ENCODE measurements at regions not wholly inside any gene's neighbourhood (a gene's known extent, or its start where the extent isn't known, plus 50 kb on each side); places are given as distances from the start of the nearest gene placed in this dataset.
"Not testable (repeated sequence)": the region's sequence is repeated elsewhere in the genome, so short reads cannot be mapped to it uniquely, and the experiment has no call there.

DNA sequence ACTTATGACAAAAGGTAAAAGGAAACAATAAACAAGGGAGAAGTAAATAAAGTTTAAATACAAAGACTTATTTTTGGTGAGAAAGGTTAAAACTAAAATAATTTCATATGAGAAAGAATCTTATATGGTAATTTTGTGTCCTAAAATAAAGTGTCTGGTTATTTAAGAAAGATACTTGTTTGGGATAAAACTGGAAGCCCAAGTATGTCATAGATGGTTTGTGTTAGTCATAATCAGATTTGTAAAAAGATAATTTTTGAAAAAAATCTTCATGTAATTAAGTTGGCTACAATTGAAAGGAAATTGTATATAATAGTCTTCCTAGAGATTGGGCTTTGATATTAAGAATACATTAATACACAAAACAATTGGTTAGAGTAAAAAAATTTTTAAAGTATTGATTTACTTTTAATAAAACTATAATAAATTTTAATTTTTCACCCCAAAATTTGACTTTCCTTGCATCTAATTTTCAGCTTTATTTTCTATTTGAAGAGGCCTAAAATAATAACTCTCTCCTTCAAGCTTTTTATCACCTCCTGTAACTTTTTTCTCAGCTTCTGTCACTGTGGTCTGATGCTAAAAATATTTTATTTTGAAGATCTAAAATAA is 315.6 kb downstream of the SLITRK5 start:
- DNase-seq, result no peak

GRCh38 chr13:87998081-87998480 is 326.9 kb downstream of the SLITRK5 start:
- DNase-seq, result no peak

GRCh38 chr13:87999240-87999700 is 328.1 kb downstream of the SLITRK5 start:
- DNase-seq, result no peak

DNA sequence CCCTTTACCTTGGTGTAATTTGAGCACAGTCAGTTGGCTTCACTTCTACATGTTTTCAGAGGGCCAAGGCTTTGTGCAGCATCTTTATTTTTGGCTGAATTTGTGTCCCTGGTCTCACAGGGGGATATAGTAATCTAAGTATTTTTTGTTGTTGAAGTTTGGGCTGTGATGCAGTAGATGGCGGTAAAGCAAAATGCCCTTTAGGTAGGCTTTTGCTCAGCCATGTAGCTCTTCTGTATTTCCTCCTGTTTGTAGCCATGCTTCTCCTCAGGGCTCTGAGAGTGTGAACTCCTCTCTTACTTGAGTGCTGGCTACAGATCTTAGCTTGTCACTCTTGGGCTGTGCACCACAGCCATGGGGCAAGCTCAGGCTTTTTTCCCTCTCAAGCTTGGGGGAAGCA is 328.6 kb downstream of the SLITRK5 start:
- DNase-seq, result no peak

- DNase-seq, result no peak
Observed at GRCh38 chr13:88000239-88000638, 329.1 kb downstream of the SLITRK5 start.

DNA sequence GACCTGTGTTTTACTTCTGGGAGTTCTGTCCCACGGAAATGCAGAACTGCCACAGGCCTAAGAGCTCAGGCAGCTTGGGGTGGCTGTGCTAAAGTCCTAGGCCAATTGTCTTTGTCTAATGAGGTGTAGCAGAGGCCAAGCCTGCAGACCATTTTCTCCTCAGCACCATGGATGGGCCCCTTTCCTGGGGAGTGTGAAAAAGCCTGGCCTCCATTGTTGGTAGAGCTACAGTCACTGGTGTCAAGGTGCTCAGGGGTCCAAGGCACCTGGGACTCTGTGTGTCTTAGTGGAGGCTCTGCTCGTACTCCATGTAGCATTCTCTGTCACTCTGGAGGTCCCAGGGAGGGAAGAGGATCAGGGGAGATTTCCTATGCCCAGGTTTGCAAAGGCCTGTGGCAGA is 329.6 kb downstream of the SLITRK5 start:
- DNase-seq, result no peak

- no peak for DNase-seq
Observed at GRCh38 chr13:88005188-88005587, 334.0 kb downstream of the SLITRK5 start.

DNA sequence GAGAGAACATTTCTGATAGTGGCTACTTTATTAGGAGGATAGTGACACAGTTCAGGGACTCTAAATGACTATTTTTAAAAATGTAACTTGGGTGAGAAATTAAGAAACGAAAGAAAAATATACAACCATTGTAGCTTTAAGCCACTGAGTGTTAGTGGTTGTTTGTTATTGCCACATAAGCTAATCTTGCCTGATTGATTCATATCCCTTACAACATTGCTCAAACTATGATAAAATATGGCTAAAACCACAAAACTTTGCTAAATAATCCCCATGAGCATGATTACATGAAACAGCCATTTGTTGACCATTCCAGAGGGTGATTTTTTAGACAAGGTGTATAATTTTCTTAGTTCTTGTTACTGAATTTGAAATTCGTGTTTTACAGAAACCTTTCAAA is 343.4 kb downstream of the SLITRK5 start:
- no peak for DNase-seq

DNA sequence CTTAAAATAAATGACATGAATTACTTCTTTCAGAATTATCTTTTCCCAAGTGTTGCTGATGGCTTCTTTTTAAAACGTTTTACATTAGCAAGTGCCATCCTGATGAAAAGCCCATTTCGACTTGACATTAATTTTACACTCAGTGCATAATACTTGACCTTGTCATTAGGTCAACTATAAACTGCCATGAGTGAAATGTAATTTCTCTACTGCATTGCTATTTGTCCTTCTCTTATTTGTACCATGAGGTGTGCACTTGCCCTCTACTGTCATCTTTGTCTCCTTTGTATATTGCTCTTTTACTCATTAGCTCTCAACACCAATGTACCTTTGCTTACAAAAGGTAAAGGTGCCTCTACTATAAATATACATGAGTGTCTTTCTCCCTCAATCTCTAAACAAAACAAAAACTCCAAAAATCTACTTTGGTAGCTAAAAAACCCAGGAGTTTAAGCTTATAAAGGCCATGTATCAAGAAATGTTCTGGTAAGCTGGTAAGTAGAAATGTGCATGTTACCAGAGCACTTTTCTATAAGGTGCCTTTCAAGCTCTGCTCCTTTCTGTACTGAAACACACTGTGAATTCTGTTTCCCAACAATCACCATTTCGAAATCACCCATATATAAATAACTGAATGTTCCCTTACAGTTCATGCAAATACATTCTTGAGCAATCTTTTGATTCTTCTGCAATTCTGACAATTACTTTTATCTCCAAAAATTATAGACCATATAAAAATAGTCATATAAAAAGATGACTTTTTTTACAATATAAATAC is 351.4 kb downstream of the SLITRK5 start:
- no peak for DNase-seq

- DNase-seq, result no peak
Observed at GRCh38 chr13:88026241-88026640, 355.1 kb downstream of the SLITRK5 start.

GRCh38 chr13:88031980-88032559 is 360.9 kb downstream of the SLITRK5 start:
- no peak for DNase-seq

- DNase-seq, result not testable (repeated sequence)
Observed at GRCh38 chr13:88036205-88036604, 365.0 kb downstream of the SLITRK5 start.

- no peak for DNase-seq
Observed at GRCh38 chr13:88042489-88042888, 371.3 kb downstream of the SLITRK5 start.

DNA sequence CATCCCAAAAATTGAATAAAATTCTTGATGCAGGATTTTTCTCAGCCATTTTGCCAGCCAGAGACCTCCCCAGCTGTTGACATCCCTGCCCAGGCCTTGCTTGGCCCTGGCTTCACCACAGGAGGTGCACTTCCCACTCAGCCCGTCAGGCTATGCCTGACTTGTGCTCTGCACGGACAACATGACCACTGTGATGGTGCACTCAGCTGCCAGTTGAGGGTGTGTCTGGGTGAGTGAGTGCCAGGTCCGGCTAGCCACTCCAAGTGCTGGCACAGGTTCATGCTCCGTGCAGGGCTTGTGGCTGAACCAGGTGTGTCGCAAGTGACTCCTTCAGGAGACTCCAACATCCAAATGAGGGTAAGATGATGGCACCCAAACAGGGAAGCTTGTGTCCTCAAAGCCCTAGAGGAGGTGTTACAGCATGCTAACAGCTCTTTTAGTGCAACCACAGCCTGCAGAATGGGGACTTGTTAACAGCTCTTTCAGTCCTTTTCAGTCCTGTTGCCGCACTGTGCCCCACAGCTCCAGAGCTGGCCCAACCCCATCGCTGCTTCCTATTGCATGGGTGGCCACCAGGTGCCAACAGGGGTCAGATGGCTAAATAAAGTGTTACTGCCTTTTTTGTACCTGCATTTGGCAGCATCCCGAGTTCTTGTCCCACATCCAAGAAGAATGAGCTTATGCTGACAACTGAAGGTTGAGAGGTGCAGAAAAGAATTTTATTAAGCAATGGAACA is 380.7 kb downstream of the SLITRK5 start:
- no peak for DNase-seq

DNA sequence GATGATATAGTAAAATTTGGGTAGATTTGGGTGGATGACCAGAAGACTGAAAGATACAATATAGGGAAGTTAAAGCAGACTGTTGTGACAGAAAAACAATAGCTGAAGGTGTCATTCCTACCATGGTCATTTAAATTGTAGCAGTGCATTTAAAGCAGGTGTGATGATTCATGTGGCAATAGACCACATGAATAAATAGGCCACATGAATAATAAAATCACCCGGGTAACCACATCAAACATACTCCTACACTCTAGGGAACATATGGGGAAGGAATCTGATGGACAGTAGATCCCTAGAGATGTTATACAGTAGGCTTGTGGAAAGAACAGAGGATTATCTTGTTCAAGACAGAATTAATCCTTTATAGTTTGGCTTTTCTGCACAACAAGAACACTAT is 392.6 kb downstream of the SLITRK5 start:
- no peak for DNase-seq

DNA sequence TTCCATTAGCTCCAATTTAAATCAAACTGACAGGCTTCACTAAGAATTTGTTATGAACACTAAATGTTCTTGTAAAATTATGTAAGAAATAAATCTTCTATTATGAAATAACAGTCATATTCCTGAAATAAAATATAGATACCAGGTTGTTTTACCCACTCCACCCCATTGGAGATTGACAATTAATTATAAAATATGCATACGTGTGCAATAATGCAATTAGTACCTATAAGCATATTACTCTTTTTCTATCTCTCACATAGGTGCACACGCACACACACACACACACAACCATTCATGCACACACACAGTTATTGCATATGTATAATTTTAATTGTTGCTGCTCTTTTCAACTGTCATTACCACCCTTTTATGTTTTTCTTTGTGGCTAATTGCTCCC is 395.7 kb downstream of the SLITRK5 start:
- no peak for DNase-seq

DNA sequence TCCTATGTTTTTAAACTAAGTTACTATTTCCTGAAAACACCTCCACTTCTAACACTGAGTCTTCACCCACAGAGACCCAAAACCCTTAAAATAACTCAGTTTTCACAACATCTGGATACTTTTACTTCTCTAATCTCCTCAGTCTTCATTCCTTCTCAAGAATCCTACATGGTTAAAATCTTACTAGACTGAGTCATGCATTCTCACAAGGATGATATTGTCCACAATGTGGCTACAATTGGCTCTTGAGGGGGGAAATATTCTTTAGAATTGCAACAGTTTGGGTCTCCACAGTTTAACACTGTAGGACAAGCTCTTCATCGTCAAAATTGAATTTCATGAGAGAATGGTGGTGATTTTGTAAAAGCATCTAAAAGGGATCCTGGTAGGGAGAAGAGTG is 397.1 kb downstream of the SLITRK5 start:
- DNase-seq, result no peak

DNA sequence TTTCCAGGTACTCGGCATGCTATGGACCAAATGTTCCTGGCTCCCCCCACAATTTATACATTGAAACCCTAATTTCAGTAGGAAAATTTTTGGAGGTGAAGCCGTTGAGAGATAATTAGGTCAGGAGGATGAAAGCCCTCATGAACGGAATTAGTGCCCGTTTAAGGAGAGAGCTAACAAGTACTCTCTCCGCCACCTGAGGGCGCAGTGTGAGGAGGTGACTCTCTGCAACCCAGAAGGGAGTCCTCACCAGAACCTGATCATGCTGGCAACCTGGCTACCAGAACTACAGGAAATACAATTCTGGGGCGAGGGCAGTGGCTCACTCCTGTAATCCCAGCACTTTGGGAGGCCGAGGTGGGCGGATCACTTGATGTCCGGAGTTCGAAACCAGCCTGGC is 397.8 kb downstream of the SLITRK5 start:
- DNase-seq, result no peak

GRCh38 chr13:88071371-88071770 is 400.2 kb downstream of the SLITRK5 start:
- DNase-seq, result no peak

GRCh38 chr13:88074794-88075510 is 403.8 kb downstream of the SLITRK5 start:
- no peak for DNase-seq

DNA sequence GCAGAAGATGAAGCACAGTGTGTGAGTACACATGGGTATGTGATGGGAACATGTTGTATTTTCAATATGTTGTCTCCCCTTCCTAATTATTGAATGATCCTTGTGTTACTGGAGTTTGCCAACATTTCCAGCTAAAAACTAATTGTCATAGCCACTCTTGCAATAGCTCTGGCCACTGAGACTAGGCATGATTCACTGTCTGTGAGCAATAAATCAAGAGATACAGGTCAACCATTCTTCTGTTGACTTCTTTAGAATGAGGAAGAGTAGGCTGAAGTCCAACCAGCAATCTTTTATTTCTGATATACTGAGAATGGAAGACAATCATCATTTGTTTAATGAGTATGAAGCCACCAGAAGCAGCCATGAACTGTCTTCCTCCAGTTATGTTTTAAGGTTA is 413.9 kb downstream of the SLITRK5 start:
- DNase-seq, result no peak

DNA sequence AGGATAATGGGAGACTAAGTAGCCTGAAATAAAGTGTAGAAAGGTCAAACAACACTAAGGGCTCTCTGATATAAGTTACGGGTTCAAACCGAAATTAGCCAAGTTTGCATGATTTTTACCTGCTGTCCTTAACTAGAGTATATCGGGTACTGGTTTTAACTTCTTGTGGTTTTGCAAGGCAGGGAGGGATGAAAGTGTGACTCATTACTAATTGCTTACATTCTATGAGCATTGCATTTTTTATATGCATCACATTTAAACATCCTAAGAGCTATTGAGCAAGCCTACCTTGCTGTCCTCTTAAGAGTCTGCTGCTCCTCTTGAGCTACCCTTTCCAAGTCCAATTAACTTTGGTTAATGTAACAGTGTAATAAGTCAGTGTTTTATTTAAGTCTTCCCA is 415.4 kb downstream of the SLITRK5 start:
- no peak for DNase-seq

DNA sequence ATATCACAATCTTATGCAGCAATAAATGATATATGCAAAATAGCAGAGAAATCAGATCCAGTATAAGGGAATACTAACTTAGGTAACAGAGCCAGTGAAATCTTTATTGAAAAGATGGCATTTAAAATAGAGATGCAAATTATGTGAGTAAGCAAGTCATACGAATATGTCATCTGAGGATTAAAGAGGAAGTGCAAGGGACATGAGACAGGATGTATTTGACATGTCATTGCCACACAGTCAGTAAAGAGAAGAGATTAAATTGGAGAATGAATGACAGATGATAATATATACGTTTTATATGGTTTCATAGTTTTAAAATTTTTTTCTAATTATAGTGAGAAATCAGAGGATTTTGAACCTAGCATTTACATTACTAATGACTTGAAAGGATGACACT is 426.4 kb downstream of the SLITRK5 start:
- no peak for DNase-seq
